HEK293 (cell line): ENCODE measurements at regions not wholly inside any gene's neighbourhood (a gene's known extent, or its start where the extent isn't known, plus 50 kb on each side); places are given as distances from the start of the nearest gene placed in this dataset.

ENCODE experiments used
- BCL11A ChIP-seq: fragments of 450-650 bp; formaldehyde crosslinking; IDR thresholded peaks from 2 replicates; pipeline ENCODE4 v1.5.1; 2016; ENCODE audit warnings: low read depth, missing biosample characterization, missing genetic modification characterization
- KLF7 ChIP-seq: fragments of 450-650 bp; formaldehyde crosslinking; IDR thresholded peaks from 2 replicates; pipeline ENCODE4 v1.5.1; 2016; ENCODE audit warnings: missing biosample characterization, missing genetic modification characterization, borderline replicate concordance
- SETDB1 ChIP-seq: IDR thresholded peaks from one replicate; pipeline ENCODE4 v1.6.1; 2017; ENCODE audit warnings: mild to moderate bottlenecking, low read length, moderate library complexity, mixed read lengths; ENCODE audit not compliant: insufficient read length
- ZNF174 ChIP-seq: fragments of 450-650 bp; formaldehyde crosslinking; IDR thresholded peaks from 2 replicates; pipeline ENCODE4 v1.5.0; 2017; ENCODE audit warnings: missing biosample characterization, mild to moderate bottlenecking, missing genetic modification characterization
- ZNF24 ChIP-seq: fragments of 450-650 bp; formaldehyde crosslinking; IDR thresholded peaks from 2 replicates; pipeline ENCODE4 v1.5.1; 2016; ENCODE audit warnings: missing biosample characterization, missing genetic modification characterization
- ZNF266 ChIP-seq: fragments of 450-650 bp; formaldehyde crosslinking; IDR thresholded peaks from 2 replicates; pipeline ENCODE4 v1.5.1; 2016; ENCODE audit warnings: missing biosample characterization, missing genetic modification characterization, low read depth
- ZNF514 ChIP-seq: fragments of 450-650 bp; formaldehyde crosslinking; IDR thresholded peaks from 2 replicates; pipeline ENCODE4 v1.5.1; 2016; ENCODE audit warnings: missing biosample characterization, missing genetic modification characterization
- ZNF529 ChIP-seq: fragments of 450-650 bp; formaldehyde crosslinking; IDR thresholded peaks from 2 replicates; pipeline ENCODE4 v1.5.1; 2017; ENCODE audit warnings: missing genetic modification characterization, missing biosample characterization; ENCODE audit not compliant: insufficient replicate concordance
- ZNF549 ChIP-seq: fragments of 450-650 bp; IDR thresholded peaks from 2 replicates; pipeline ENCODE4 v1.5.1; 2018; ENCODE audit warnings: missing biosample characterization, missing genetic modification characterization, mild to moderate bottlenecking, inconsistent platforms, moderate library complexity
- TF ChIP-seq, protein P1 (sequence below): fragments of 450-650 bp; formaldehyde crosslinking; IDR thresholded peaks from 2 replicates; pipeline ENCODE4 v1.5.1; 2016; ENCODE audit warnings: missing biosample characterization, missing genetic modification characterization

DNA sequence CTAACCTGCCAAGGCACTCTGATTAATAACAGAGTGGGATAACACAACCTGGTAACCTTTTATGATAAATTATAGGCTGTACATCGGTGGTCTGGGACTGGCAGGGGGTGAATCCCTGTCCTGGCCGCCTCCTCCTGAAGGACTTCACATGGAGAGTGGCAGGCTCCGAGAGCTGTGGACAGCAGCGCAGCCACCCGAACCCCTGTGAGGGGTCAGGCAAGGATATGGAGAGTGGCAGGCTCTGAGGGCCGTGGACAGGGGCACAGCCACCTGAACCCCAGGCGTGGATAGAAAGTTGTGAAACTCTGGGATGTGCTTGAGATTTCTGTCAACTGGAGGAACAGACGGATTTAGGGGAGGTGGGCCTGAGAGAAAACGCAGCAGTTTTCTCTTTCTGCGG lies 107.0 kb upstream of the MGMT start:
- TF ChIP-seq, protein P1, sequence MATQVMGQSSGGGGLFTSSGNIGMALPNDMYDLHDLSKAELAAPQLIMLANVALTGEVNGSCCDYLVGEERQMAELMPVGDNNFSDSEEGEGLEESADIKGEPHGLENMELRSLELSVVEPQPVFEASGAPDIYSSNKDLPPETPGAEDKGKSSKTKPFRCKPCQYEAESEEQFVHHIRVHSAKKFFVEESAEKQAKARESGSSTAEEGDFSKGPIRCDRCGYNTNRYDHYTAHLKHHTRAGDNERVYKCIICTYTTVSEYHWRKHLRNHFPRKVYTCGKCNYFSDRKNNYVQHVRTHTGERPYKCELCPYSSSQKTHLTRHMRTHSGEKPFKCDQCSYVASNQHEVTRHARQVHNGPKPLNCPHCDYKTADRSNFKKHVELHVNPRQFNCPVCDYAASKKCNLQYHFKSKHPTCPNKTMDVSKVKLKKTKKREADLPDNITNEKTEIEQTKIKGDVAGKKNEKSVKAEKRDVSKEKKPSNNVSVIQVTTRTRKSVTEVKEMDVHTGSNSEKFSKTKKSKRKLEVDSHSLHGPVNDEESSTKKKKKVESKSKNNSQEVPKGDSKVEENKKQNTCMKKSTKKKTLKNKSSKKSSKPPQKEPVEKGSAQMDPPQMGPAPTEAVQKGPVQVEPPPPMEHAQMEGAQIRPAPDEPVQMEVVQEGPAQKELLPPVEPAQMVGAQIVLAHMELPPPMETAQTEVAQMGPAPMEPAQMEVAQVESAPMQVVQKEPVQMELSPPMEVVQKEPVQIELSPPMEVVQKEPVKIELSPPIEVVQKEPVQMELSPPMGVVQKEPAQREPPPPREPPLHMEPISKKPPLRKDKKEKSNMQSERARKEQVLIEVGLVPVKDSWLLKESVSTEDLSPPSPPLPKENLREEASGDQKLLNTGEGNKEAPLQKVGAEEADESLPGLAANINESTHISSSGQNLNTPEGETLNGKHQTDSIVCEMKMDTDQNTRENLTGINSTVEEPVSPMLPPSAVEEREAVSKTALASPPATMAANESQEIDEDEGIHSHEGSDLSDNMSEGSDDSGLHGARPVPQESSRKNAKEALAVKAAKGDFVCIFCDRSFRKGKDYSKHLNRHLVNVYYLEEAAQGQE (tag by site-specific recombination) = no peak
- no peak for TF ChIP-seq SETDB1
- no peak for TF ChIP-seq ZNF24
- TF ChIP-seq ZNF529 (tag by site-specific recombination) = no peak
- TF ChIP-seq ZNF514 (tag by site-specific recombination) = no peak
- TF ChIP-seq ZNF174 (tag by site-specific recombination) = no peak
- no peak for TF ChIP-seq ZNF266 (tag by site-specific recombination)
- no peak for TF ChIP-seq ZNF549 (tag by site-specific recombination)
- no peak for TF ChIP-seq BCL11A (tag by site-specific recombination)
- no peak for TF ChIP-seq KLF7 (tag by site-specific recombination)
